Keratinocyte (primary cell): ENCODE measurements at regions not wholly inside any gene's neighbourhood (a gene's known extent, or its start where the extent isn't known, plus 50 kb on each side); places are given as distances from the start of the nearest gene placed in this dataset.

Experiments
- DNase-seq: peaks from one replicate; pipeline ENCODE4 v3.0.0-alpha.2; 2011; ENCODE audit warnings: low read depth, missing footprints, low spot score
- FAIRE-seq: peaks from 2 replicates; lab custom pipeline; 2011; peaks lifted over from hg19 to GRCh38; lab: Jason Lieb, UNC
- H2AFZ ChIP-seq: 2 replicates; pipeline ENCODE4 v1.6.0; 2012; ENCODE audit warnings: low read length, control low read depth, inconsistent platforms; ENCODE audit not compliant: control insufficient read depth
- H3K27ac ChIP-seq: 2 replicates; pipeline ENCODE4 v1.5.1; 2011; ENCODE audit warnings: low read length; ENCODE audit not compliant: control insufficient read depth, insufficient read depth
- H3K27me3 ChIP-seq: 3 replicates; pipeline ENCODE4 v1.6.0; 2011; ENCODE audit warnings: low read length; ENCODE audit not compliant: control insufficient read depth, insufficient read depth; ENCODE audit errors: extremely low read depth
- H3K36me3 ChIP-seq, 2 experiments: 2 replicates in 1 of 2; 3 replicates in 1 of 2; pipeline ENCODE4 v1.5.1; 2011; ENCODE audit warnings: low read length in 2 of 2, mild to moderate bottlenecking in 1 of 2; ENCODE audit not compliant: control insufficient read depth in 2 of 2, insufficient read depth in 2 of 2; ENCODE audit errors: extremely low read depth in 1 of 2
- H3K4me1 ChIP-seq: 3 replicates; pipeline ENCODE4 v1.5.1; 2011; ENCODE audit warnings: low read length; ENCODE audit not compliant: control insufficient read depth, insufficient read depth; ENCODE audit errors: extremely low read depth
- H3K4me2 ChIP-seq: 3 replicates; pipeline ENCODE4 v1.6.0; 2011; ENCODE audit warnings: low read depth, low read length; ENCODE audit not compliant: control insufficient read depth, insufficient read depth; ENCODE audit errors: extremely low read depth
- H3K4me3 ChIP-seq, 3 experiments: fragments of 200-600 bp in 1 of 3; sonication (generic) in 1 of 3; 2 replicates in 2 of 3; 3 replicates in 1 of 3; pipeline ENCODE4 v1.5.1; 2011 to 2016; ENCODE audit warnings: low read length in 3 of 3, mild to moderate bottlenecking in 3 of 3, control low read depth in 2 of 3, inconsistent platforms in 1 of 3, low read depth in 1 of 3, mixed read lengths in 1 of 3, mixed run types in 1 of 3, moderate library complexity in 1 of 3; ENCODE audit not compliant: control insufficient read depth in 2 of 3, insufficient read depth in 2 of 3; ENCODE audit errors: extremely low read depth in 1 of 3
- H3K79me2 ChIP-seq: 2 replicates; pipeline ENCODE4 v1.6.0; 2012; ENCODE audit warnings: low read length; ENCODE audit not compliant: control insufficient read depth, insufficient read depth
- H3K9ac ChIP-seq: 3 replicates; pipeline ENCODE4 v1.6.0; 2011; ENCODE audit warnings: low read length; ENCODE audit not compliant: control insufficient read depth, insufficient read depth; ENCODE audit errors: extremely low read depth
- H3K9me1 ChIP-seq: 3 replicates; pipeline ENCODE4 v1.6.0; 2011; ENCODE audit warnings: low read length; ENCODE audit not compliant: control insufficient read depth, insufficient read depth; ENCODE audit errors: extremely low read depth
- H3K9me3 ChIP-seq: 2 replicates; pipeline ENCODE4 v1.5.1; 2012; ENCODE audit warnings: low read depth, low read length; ENCODE audit not compliant: control insufficient read depth
- H4K20me1 ChIP-seq: 3 replicates; pipeline ENCODE4 v1.6.0; 2011; ENCODE audit warnings: low read length; ENCODE audit not compliant: control insufficient read depth, insufficient read depth; ENCODE audit errors: extremely low read depth
- CTCF ChIP-seq, 3 experiments: IDR thresholded peaks in 1 of 3; conservative IDR thresholded peaks in 1 of 3; optimal IDR thresholded peaks in 1 of 3; 2 replicates in 2 of 3; 3 replicates in 1 of 3; pipeline versions ENCODE3 to v1.5.1; 2011; ENCODE audit warnings: low read length in 3 of 3, mild to moderate bottlenecking in 3 of 3, moderate library complexity in 2 of 3, control low read depth in 1 of 3, inconsistent platforms in 1 of 3; ENCODE audit not compliant: insufficient read depth in 2 of 3; ENCODE audit errors: extremely low read depth in 1 of 3
- EZH2 ChIP-seq: IDR thresholded peaks from one replicate; pipeline ENCODE4 v1.6.1; 2012; ENCODE audit warnings: inconsistent platforms, mild to moderate bottlenecking, low read length, moderate library complexity
- dilution Hi-C: fragments of 300-500 bp; cut with MboI; formaldehyde crosslinking; loops from one replicate; pipeline ENCODE4 v1.7.0; 2020; ENCODE audit warnings: low sequenced_read_pairs; ENCODE audit not compliant: extremely low pct_ligation_motif_present

- TF ChIP-seq CTCF (optimal IDR thresholded peaks at IDR 0.05 in 1 of 3, IDR thresholded peaks at IDR 0.05 in 1 of 3, conservative IDR thresholded peaks at IDR 0.05 in 1 of 3; ENCODE audit: extremely low read depth in 1 of 3, insufficient read depth in 2 of 3, low read length in 3 of 3) (no peak), EZH2 (no peak)
- dilution Hi-C loops: no loop called here
Observed at GRCh38 chr18:33814546-33814945, 236.5 kb downstream of the ASXL3 start.

GRCh38 chr18:33812186-33812585 is 234.2 kb downstream of the ASXL3 start:
- no peaks in the 10 kb centered on the region for H3K27me3 ChIP-seq
- dilution Hi-C loops: no loop called here
- no peak overlapping the region for H3K27ac ChIP-seq
- H3K4me3 ChIP-seq: no peak overlapping the region
- FAIRE-seq: peak; percentile 94
- H3K4me2 ChIP-seq: no peak overlapping the region
- H2AFZ ChIP-seq: no peak overlapping the region
- peak; percentile 83 for DNase-seq
- H4K20me1 ChIP-seq: no peaks in the 10 kb centered on the region
- H3K36me3 ChIP-seq: no peaks in the 10 kb centered on the region
- H3K9me1 ChIP-seq: no peaks in the 10 kb centered on the region
- no peak overlapping the region for H3K9ac ChIP-seq
- TF ChIP-seq CTCF (optimal IDR thresholded peaks at IDR 0.05 in 1 of 3, IDR thresholded peaks at IDR 0.05 in 1 of 3, conservative IDR thresholded peaks at IDR 0.05 in 1 of 3; ENCODE audit: extremely low read depth in 1 of 3, insufficient read depth in 2 of 3, low read length in 3 of 3): no peak
- TF ChIP-seq EZH2: no peak
- H3K79me2 ChIP-seq: no peaks in the 10 kb centered on the region
- H3K9me3 ChIP-seq: no peaks in the 10 kb centered on the region
- H3K4me1 ChIP-seq: peaks cover 15% of the 10 kb centered on the region

More at GRCh38 chr18:33814546-33814945, 236.5 kb downstream of the ASXL3 start:
- Histone ChIP-seq H3K9ac (no peak overlapping the region), H4K20me1 (no peaks in the 10 kb centered on the region), H3K9me1 (no peaks in the 10 kb centered on the region), H3K9me3 (no peaks in the 10 kb centered on the region), H3K4me1 (peaks cover 17% of the 10 kb centered on the region), H3K4me3 (no peak overlapping the region), H3K36me3 (no peaks in the 10 kb centered on the region), H3K4me2 (no peak overlapping the region), H3K27ac (no peak overlapping the region), H2AFZ (no peak overlapping the region), H3K79me2 (no peaks in the 10 kb centered on the region), H3K27me3 (no peaks in the 10 kb centered on the region)
- DNase-seq (no peak), FAIRE-seq (no peak)
